ENCODE measurements at regions not wholly inside any gene's neighbourhood (a gene's known extent, or its start where the extent isn't known, plus 50 kb on each side); places are given as distances from the start of the nearest gene placed in this dataset.

DNA sequence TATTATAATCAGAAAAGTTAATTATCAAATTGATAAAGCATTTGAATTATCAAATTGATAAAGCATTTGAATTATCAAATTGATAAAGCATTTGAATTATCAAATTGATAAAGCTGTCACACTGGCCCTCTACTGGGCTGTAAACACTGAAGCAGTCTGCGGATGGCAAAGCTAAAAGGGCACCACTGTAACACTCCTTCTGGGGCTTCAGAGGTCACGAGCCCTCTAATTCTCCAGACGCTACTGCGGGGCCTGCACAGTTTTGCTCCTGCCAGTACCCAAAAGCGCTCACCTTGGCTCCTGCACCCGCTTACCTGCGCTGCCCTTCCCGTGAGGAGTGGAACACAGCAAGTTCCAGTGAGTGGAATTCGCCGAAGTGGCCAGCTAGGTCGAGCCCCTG is 409.0 kb upstream of the KCNMB2 start:
- Histone ChIP-seq H3K27ac (ENCODE audit: low read length) (no peak overlapping the region), H3K9ac (ENCODE audit: low read length) (no peak overlapping the region), H3K9me3 (replicated peaks; ENCODE audit: insufficient read depth, low read length) (no peaks in the 10 kb centered on the region), H3K79me2 (ENCODE audit: low read length) (no peaks in the 10 kb centered on the region), H3F3A (ENCODE audit: insufficient read depth, low read length) (no peaks in the 10 kb centered on the region), H3K4me2 (ENCODE audit: low read depth, low read length) (no peak overlapping the region), H3K27me3 (replicated peaks; ENCODE audit: insufficient read depth, low read length) (no peaks in the 10 kb centered on the region), H3K9me2 (replicated peaks; ENCODE audit: insufficient read depth, low read length) (no peaks in the 10 kb centered on the region), H3K4me1 (ENCODE audit: low read length) (no peaks in the 10 kb centered on the region), H3K36me3 (replicated peaks; ENCODE audit: insufficient read depth, low read length) (no peaks in the 10 kb centered on the region), H2AFZ (ENCODE audit: low read length) (no peak overlapping the region), H4K20me1 (ENCODE audit: insufficient read depth, low read length) (no peaks in the 10 kb centered on the region), H3K4me3 (ENCODE audit: low read length) (no peak overlapping the region)
- no peak for DNase-seq
- TF ChIP-seq CTCF (IDR thresholded peaks at IDR 0.05; ENCODE audit: low read length) = no peak
- no peak for TF ChIP-seq EZH2 (optimal IDR thresholded peaks at IDR 0.05; ENCODE audit: low read depth, low read length)
- no peak for TF ChIP-seq EZH2phosphoT487 (IDR thresholded peaks at IDR 0.05; ENCODE audit: low read length)

GRCh38 chr3:178129109-178129508 is 407.1 kb upstream of the KCNMB2 start:
- no peak for DNase-seq
- H3K79me2 ChIP-seq (ENCODE audit: low read length) = no peaks in the 10 kb centered on the region
- no peak overlapping the region for H3K4me3 ChIP-seq (ENCODE audit: low read length)
- no peaks in the 10 kb centered on the region for H3K4me1 ChIP-seq (ENCODE audit: low read length)
- no peaks in the 10 kb centered on the region for H3K36me3 ChIP-seq (replicated peaks; ENCODE audit: insufficient read depth, low read length)
- H3F3A ChIP-seq (ENCODE audit: insufficient read depth, low read length) = no peaks in the 10 kb centered on the region
- no peaks in the 10 kb centered on the region for H3K27me3 ChIP-seq (replicated peaks; ENCODE audit: insufficient read depth, low read length)
- H3K9me3 ChIP-seq (replicated peaks; ENCODE audit: insufficient read depth, low read length) = no peaks in the 10 kb centered on the region
- no peaks in the 10 kb centered on the region for H3K9me2 ChIP-seq (replicated peaks; ENCODE audit: insufficient read depth, low read length)
- TF ChIP-seq EZH2phosphoT487 (IDR thresholded peaks at IDR 0.05; ENCODE audit: low read length) (no peak), CTCF (IDR thresholded peaks at IDR 0.05; ENCODE audit: low read length) (no peak), EZH2 (optimal IDR thresholded peaks at IDR 0.05; ENCODE audit: low read depth, low read length) (no peak)
- no peak overlapping the region for H3K9ac ChIP-seq (ENCODE audit: low read length)
- H3K4me2 ChIP-seq (ENCODE audit: low read depth, low read length) = no peak overlapping the region
- no peak overlapping the region for H3K27ac ChIP-seq (ENCODE audit: low read length)
- H4K20me1 ChIP-seq (ENCODE audit: insufficient read depth, low read length) = no peaks in the 10 kb centered on the region
- no peak overlapping the region for H2AFZ ChIP-seq (ENCODE audit: low read length)

- TF ChIP-seq EZH2phosphoT487 (IDR thresholded peaks at IDR 0.05; ENCODE audit: low read length) (no peak), CTCF (IDR thresholded peaks at IDR 0.05; ENCODE audit: low read length) (no peak), EZH2 (optimal IDR thresholded peaks at IDR 0.05; ENCODE audit: low read depth, low read length) (no peak)
- H3K4me3 ChIP-seq (ENCODE audit: low read length) = no peak overlapping the region
- H3K27me3 ChIP-seq (replicated peaks; ENCODE audit: insufficient read depth, low read length) = no peaks in the 10 kb centered on the region
- no peak overlapping the region for H3K9ac ChIP-seq (ENCODE audit: low read length)
- no peak for DNase-seq
- H3K9me2 ChIP-seq (replicated peaks; ENCODE audit: insufficient read depth, low read length) = no peaks in the 10 kb centered on the region
- H3K79me2 ChIP-seq (ENCODE audit: low read length) = no peaks in the 10 kb centered on the region
- H3K4me1 ChIP-seq (ENCODE audit: low read length) = no peaks in the 10 kb centered on the region
- no peaks in the 10 kb centered on the region for H3K9me3 ChIP-seq (replicated peaks; ENCODE audit: insufficient read depth, low read length)
- H3F3A ChIP-seq (ENCODE audit: insufficient read depth, low read length) = no peaks in the 10 kb centered on the region
- H2AFZ ChIP-seq (ENCODE audit: low read length) = no peak overlapping the region
- no peak overlapping the region for H3K27ac ChIP-seq (ENCODE audit: low read length)
- no peaks in the 10 kb centered on the region for H3K36me3 ChIP-seq (replicated peaks; ENCODE audit: insufficient read depth, low read length)
- no peaks in the 10 kb centered on the region for H4K20me1 ChIP-seq (ENCODE audit: insufficient read depth, low read length)
- no peak overlapping the region for H3K4me2 ChIP-seq (ENCODE audit: low read depth, low read length)
These were observed 404.4 kb upstream of the KCNMB2 start for GRCh38 chr3:178131801-178132200.

Data from MM.1S (cell line).